Glutamatergic neuron (in vitro differentiated cells): ENCODE measurements at regions not wholly inside any gene's neighbourhood (a gene's known extent, or its start where the extent isn't known, plus 50 kb on each side); places are given as distances from the start of the nearest gene placed in this dataset.
"Not testable (repeated sequence)": the region's sequence is repeated elsewhere in the genome, so short reads cannot be mapped to it uniquely, and the experiment has no call there.

Source experiments
- DNase-seq: peaks from one replicate; pipeline ENCODE4 v3.0.0; 2022
- H3K27ac Mint-ChIP-seq: one replicate; pipeline ENCODE4 v1.8.0; 2020; ENCODE audit warnings: mild to moderate bottlenecking, mixed read lengths, inconsistent platforms; ENCODE audit not compliant: unreplicated experiment
- H3K27me3 Mint-ChIP-seq: one replicate; pipeline ENCODE4 v1.8.0; 2020; ENCODE audit warnings: mild to moderate bottlenecking, moderate library complexity, mixed read lengths, inconsistent platforms; ENCODE audit not compliant: unreplicated experiment
- H3K36me3 Mint-ChIP-seq: one replicate; pipeline ENCODE4 v1.8.0; 2020; ENCODE audit warnings: mild to moderate bottlenecking, mixed read lengths, inconsistent platforms; ENCODE audit not compliant: unreplicated experiment
- H3K4me1 Mint-ChIP-seq: one replicate; pipeline ENCODE4 v1.8.0; 2020; ENCODE audit warnings: mild to moderate bottlenecking, low read depth, mixed read lengths, inconsistent platforms; ENCODE audit not compliant: unreplicated experiment
- H3K4me3 Mint-ChIP-seq: one replicate; pipeline ENCODE4 v1.8.0; 2020; ENCODE audit warnings: mild to moderate bottlenecking, mixed read lengths, inconsistent platforms; ENCODE audit not compliant: unreplicated experiment
- H3K9me3 Mint-ChIP-seq: one replicate; pipeline ENCODE4 v1.8.0; 2020; ENCODE audit warnings: mild to moderate bottlenecking, moderate library complexity, mixed read lengths, inconsistent platforms; ENCODE audit not compliant: unreplicated experiment
- TF ChIP-seq, protein P1 (sequence below): fragments of 200-600 bp; sonication (generic); IDR thresholded peaks from one replicate; pipeline ENCODE4 v1.5.0; 2021; ENCODE audit not compliant: partially characterized antibody, unreplicated experiment

DNA sequence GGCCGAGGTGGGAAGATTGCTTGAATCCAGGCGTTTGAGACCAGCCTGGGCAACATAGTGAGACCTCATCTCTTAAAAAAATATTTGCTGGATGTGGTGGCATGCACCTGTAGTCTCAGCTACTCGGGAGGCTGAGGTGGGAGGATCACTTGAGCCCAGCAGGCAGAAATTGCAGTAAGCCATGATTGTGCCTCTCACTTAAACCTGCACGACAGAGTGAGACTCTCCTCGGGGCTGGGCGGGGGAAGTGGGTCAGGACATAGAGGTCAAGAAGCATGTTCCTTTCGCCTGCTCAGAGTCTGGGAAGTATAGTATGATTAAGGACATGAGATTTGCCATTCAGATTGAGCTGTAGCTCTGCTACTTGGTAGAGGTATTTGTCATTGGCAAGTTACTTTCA, 52.3 kb downstream of the SEPTIN7 start:
- not testable (repeated sequence) for DNase-seq, H3K36me3 Mint-ChIP-seq, H3K9me3 Mint-ChIP-seq, H3K27me3 Mint-ChIP-seq, H3K27ac Mint-ChIP-seq, H3K4me3 Mint-ChIP-seq, H3K4me1 Mint-ChIP-seq

DNA sequence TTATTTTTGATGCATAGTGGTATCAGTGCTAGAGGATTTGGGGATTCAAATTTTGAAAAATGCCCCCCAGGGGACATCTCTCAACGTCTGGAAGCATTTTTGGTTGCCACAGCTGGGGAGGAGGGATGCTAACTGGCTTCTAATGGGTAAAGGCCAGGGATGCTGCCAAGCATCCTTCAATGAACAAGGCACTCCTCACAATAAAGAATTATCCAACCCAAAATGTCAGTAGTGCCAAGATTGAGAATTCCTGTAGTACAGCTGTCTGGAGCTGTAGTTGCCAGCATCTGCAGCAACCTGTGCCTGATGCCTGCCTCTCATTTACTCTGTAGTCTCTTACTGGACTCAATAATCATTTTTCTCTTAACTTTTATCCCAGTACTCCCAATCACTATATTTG, 53.5 kb downstream of the SEPTIN7 start:
- H3K27ac Mint-ChIP-seq, result no peak overlapping the region
- no peaks in the 10 kb centered on the region for H3K27me3 Mint-ChIP-seq
- H3K36me3 Mint-ChIP-seq, result no peaks in the 10 kb centered on the region
- no peaks in the 10 kb centered on the region for H3K4me1 Mint-ChIP-seq
- no peak for DNase-seq
- TF ChIP-seq, protein P1, sequence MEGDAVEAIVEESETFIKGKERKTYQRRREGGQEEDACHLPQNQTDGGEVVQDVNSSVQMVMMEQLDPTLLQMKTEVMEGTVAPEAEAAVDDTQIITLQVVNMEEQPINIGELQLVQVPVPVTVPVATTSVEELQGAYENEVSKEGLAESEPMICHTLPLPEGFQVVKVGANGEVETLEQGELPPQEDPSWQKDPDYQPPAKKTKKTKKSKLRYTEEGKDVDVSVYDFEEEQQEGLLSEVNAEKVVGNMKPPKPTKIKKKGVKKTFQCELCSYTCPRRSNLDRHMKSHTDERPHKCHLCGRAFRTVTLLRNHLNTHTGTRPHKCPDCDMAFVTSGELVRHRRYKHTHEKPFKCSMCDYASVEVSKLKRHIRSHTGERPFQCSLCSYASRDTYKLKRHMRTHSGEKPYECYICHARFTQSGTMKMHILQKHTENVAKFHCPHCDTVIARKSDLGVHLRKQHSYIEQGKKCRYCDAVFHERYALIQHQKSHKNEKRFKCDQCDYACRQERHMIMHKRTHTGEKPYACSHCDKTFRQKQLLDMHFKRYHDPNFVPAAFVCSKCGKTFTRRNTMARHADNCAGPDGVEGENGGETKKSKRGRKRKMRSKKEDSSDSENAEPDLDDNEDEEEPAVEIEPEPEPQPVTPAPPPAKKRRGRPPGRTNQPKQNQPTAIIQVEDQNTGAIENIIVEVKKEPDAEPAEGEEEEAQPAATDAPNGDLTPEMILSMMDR, result no peak
- no peak overlapping the region for H3K4me3 Mint-ChIP-seq
- no peaks in the 10 kb centered on the region for H3K9me3 Mint-ChIP-seq

DNA sequence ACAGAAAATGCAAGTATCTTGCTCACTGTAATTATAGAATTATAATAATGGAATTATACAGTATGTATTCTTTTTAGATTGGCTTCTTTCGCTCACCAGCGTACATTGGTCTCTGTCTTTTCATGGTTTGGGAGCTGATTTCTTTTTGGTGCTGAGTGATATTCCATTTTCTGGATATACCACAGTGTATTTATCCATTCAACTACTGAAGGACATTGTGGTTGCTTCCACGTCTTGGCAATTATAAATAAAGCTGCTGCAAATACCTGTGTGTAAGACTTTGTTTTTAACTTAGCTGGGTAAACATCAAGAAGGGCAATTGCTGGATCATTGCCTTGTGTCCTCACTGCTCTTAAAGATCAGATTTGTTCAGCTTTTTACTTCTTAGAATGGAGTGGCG, 55.3 kb downstream of the SEPTIN7 start:
- Mint-ChIP-seq H3K27ac (no peak overlapping the region), H3K36me3 (no peaks in the 10 kb centered on the region), H3K9me3 (peaks cover 2% of the 10 kb centered on the region), H3K27me3 (no peaks in the 10 kb centered on the region), H3K4me3 (no peak overlapping the region), H3K4me1 (peaks cover 2% of the 10 kb centered on the region)
- no peak for DNase-seq
- TF ChIP-seq, protein P1, result no peak

DNA sequence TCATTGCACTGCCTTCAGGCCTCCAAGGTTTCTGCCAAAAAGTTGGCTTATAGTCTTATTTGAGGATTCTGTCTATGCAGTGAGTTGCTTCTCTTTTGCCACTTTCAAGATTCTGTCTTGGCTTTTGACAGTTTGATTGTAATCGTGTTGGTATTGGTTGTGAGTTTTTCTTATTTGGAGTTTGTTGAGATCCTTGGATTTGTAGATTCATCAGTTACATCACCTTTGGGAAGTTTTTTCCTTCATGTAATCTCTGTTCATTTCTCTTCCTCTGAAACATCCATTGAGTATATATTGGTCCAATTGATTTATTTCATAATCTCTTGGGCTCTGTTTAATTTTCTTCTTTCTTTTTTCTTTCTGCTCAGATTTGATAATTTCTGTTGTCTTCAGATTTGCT, 59.8 kb downstream of the SEPTIN7 start:
- Mint-ChIP-seq H3K27ac (no peak overlapping the region), H3K4me3 (no peak overlapping the region), H3K4me1 (peaks cover 2% of the 10 kb centered on the region), H3K27me3 (no peaks in the 10 kb centered on the region), H3K9me3 (peaks cover 2% of the 10 kb centered on the region), H3K36me3 (no peaks in the 10 kb centered on the region)
- TF ChIP-seq, protein P1, result no peak
- no peak for DNase-seq

DNA sequence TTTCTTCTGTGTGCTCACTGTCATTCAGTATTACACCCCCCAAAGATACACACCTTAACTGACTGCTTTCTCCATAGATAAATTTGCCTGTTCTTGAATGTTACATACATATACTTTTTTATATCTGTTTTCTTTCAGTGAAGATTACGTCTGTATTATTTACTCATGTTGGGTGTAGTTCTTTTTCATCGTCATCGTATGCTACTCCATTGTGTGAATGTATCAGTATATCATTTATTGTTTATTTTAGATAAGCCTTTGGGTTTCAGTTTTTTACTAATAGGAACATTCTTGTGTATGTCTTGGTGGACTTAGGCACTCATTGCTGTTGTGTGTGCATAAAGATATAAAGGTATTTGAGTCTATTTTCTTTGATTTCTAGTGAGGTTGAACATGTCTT, 64.4 kb downstream of the SEPTIN7 start:
- H3K27me3 Mint-ChIP-seq, result peaks cover 2% of the 10 kb centered on the region
- peaks cover 1% of the 10 kb centered on the region for H3K9me3 Mint-ChIP-seq
- H3K4me3 Mint-ChIP-seq, result no peak overlapping the region
- H3K27ac Mint-ChIP-seq, result no peak overlapping the region
- TF ChIP-seq, protein P1, result no peak
- no peak for DNase-seq
- peaks cover 5% of the 10 kb centered on the region for H3K36me3 Mint-ChIP-seq
- H3K4me1 Mint-ChIP-seq, result peaks cover 8% of the 10 kb centered on the region

DNA sequence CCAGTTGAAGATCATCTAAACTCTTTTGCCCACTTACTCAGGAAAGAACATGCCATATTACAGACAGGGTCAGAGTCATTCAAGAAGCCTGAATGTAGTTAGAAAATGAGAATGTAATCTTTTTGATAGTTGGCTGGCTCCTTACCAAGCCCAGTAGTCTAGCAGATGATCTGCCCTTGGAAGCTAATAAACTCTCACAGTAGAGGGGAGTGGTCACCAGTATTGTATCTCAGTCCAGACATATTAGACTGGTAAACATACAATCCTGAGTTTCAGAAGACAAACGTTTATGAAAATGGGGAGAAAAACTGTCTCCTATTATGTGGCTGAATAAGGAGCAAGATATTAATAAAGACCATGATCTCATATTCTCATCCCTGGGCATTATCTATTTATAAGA, 65.3 kb downstream of the SEPTIN7 start:
- Mint-ChIP-seq H3K9me3 (no peaks in the 10 kb centered on the region), H3K4me3 (no peak overlapping the region), H3K4me1 (peaks cover 10% of the 10 kb centered on the region), H3K36me3 (peaks cover 5% of the 10 kb centered on the region), H3K27ac (no peak overlapping the region), H3K27me3 (peaks cover 2% of the 10 kb centered on the region)
- TF ChIP-seq, protein P1, result no peak
- no peak for DNase-seq

DNA sequence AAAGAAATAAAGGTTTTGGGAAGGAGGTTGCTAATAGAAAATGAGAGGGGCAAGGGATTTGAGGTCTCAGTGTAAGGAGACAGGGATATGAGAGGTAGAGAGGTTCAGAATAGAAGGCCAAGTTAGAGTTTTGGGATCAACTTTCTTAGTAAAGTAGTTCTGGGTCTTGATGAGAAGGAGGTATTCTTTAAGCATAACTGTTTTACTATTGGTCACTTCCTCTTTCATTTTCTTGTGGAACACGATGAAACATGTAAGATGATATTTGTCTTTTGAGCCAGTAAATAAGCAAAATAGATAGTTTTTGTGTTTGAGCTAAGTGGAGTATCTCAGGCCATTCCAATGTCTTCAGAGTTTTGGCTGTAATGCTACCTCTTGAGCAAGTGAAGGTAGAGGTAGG, 68.3 kb downstream of the SEPTIN7 start:
- H3K27ac Mint-ChIP-seq, H3K36me3 Mint-ChIP-seq, H3K4me1 Mint-ChIP-seq, H3K27me3 Mint-ChIP-seq, H3K4me3 Mint-ChIP-seq, H3K9me3 Mint-ChIP-seq, DNase-seq: not testable (repeated sequence)
